OCI-LY3 (cell line): ENCODE measurements at regions not wholly inside any gene's neighbourhood (a gene's known extent, or its start where the extent isn't known, plus 50 kb on each side); places are given as distances from the start of the nearest gene placed in this dataset.
"Not testable (repeated sequence)": the region's sequence is repeated elsewhere in the genome, so short reads cannot be mapped to it uniquely, and the experiment has no call there.

ENCODE experiments used
- H2AFZ ChIP-seq: fragments of 200-600, 300-600 bp; shearing (Covaris generic); 2 replicates; pipeline ENCODE4 v1.6.0; 2014; ENCODE audit warnings: antibody characterized with exemption, low read depth, low read length
- H3K27ac ChIP-seq: fragments of 200-600, 300-600 bp; sonication (generic); 2 replicates; pipeline ENCODE4 v1.5.1; 2014; ENCODE audit warnings: mild to moderate bottlenecking, low read length, moderate library complexity, mixed read lengths
- H3K27me3 ChIP-seq: fragments of 200-600, 300-600 bp; sonication (generic); 2 replicates; pipeline ENCODE4 v1.6.1; 2014; ENCODE audit warnings: low read depth, low read length, mixed read lengths
- H3K36me3 ChIP-seq: fragments of 200-600, 300-600 bp; sonication (generic); replicated peaks from 2 replicates; pipeline ENCODE3; 2014; ENCODE audit warnings: low read depth, low read length, mixed read lengths
- H3K4me1 ChIP-seq: fragments of 300-600, 200-600 bp; sonication (generic); 2 replicates; pipeline ENCODE4 v1.6.1; 2014; ENCODE audit warnings: low read length, mixed read lengths
- H3K4me2 ChIP-seq: fragments of 200-600, 300-600 bp; sonication (generic); 2 replicates; pipeline ENCODE4 v1.6.1; 2014; ENCODE audit warnings: low read length, mixed read lengths
- H3K4me3 ChIP-seq: fragments of 300-600, 200-600 bp; sonication (generic); 2 replicates; pipeline ENCODE4 v1.5.1; 2014; ENCODE audit warnings: antibody characterized with exemption, mild to moderate bottlenecking, low read length, moderate library complexity
- H3K79me2 ChIP-seq: fragments of 300-600, 200-600 bp; shearing (Covaris generic); 2 replicates; pipeline ENCODE4 v1.6.1; 2014; ENCODE audit warnings: mild to moderate bottlenecking, low read length, mixed read lengths
- H3K9ac ChIP-seq: fragments of 300-600, 200-600 bp; shearing (Covaris generic); 2 replicates; pipeline ENCODE4 v1.6.0; 2014; ENCODE audit warnings: mild to moderate bottlenecking, low read length, moderate library complexity
- H3K9me3 ChIP-seq: fragments of 200-600, 300-600 bp; shearing (Covaris generic); 2 replicates; pipeline ENCODE4 v1.6.1; 2014; ENCODE audit warnings: low read length, mixed read lengths; ENCODE audit not compliant: insufficient read depth
- H4K20me1 ChIP-seq: fragments of 200-600, 300-600 bp; sonication (generic); 2 replicates; pipeline ENCODE4 v1.6.1; 2016; ENCODE audit warnings: low read length, mixed read lengths; ENCODE audit not compliant: insufficient read depth
- CTCF ChIP-seq: fragments of 200-600, 300-600 bp; sonication (generic); IDR thresholded peaks from 2 replicates; pipeline ENCODE4 v1.5.1; 2014; ENCODE audit warnings: antibody characterized with exemption, low read length, low read depth
- EZH2phosphoT487 ChIP-seq: fragments of 200-600 bp; shearing (Covaris generic); IDR thresholded peaks from 2 replicates; pipeline ENCODE4 v1.6.1; 2018; ENCODE audit warnings: antibody characterized with exemption, mixed run types, low read depth

- H3K4me2 ChIP-seq: no peak overlapping the region
Observed at GRCh38 chr5:96493219-96493790, 60.3 kb upstream of the PCSK1 start.

GRCh38 chr5:96495412-96495811 is 62.4 kb upstream of the PCSK1 start:
- not testable (repeated sequence) for H3K4me1 ChIP-seq, H3K79me2 ChIP-seq, H3K9ac ChIP-seq, H3K36me3 ChIP-seq, H3K4me3 ChIP-seq, H3K27ac ChIP-seq, H3K4me2 ChIP-seq, H3K27me3 ChIP-seq, H2AFZ ChIP-seq, H4K20me1 ChIP-seq, H3K9me3 ChIP-seq

More at GRCh38 chr5:96493219-96493790, 60.3 kb upstream of the PCSK1 start:
- Histone ChIP-seq H3K9me3 (no peaks in the 10 kb centered on the region), H3K27me3 (no peaks in the 10 kb centered on the region), H3K9ac (no peak overlapping the region), H2AFZ (no peak overlapping the region), H3K36me3 (no peaks in the 10 kb centered on the region), H3K79me2 (no peaks in the 10 kb centered on the region), H3K27ac (no peak overlapping the region), H4K20me1 (no peaks in the 10 kb centered on the region), H3K4me1 (no peaks in the 10 kb centered on the region), H3K4me3 (no peak overlapping the region)
- no peak for TF ChIP-seq CTCF
- TF ChIP-seq EZH2phosphoT487: no peak

- H3K36me3 ChIP-seq, H2AFZ ChIP-seq, H4K20me1 ChIP-seq, H3K9ac ChIP-seq, H3K27me3 ChIP-seq, H3K4me2 ChIP-seq, H3K79me2 ChIP-seq, H3K4me3 ChIP-seq, H3K4me1 ChIP-seq, H3K27ac ChIP-seq, H3K9me3 ChIP-seq: not testable (repeated sequence)
Observed at GRCh38 chr5:96497027-96497426, 64.0 kb upstream of the PCSK1 start.

GRCh38 chr5:96499753-96500345 is 66.8 kb upstream of the PCSK1 start:
- no peaks in the 10 kb centered on the region for H3K9me3 ChIP-seq
- no peak overlapping the region for H3K4me2 ChIP-seq
- H3K9ac ChIP-seq: no peak overlapping the region
- no peaks in the 10 kb centered on the region for H3K36me3 ChIP-seq
- no peaks in the 10 kb centered on the region for H4K20me1 ChIP-seq
- TF ChIP-seq EZH2phosphoT487 (no peak), CTCF (no peak)
- no peak overlapping the region for H2AFZ ChIP-seq
- no peaks in the 10 kb centered on the region for H3K4me1 ChIP-seq
- H3K4me3 ChIP-seq: no peak overlapping the region
- no peak overlapping the region for H3K27ac ChIP-seq
- no peaks in the 10 kb centered on the region for H3K27me3 ChIP-seq
- no peaks in the 10 kb centered on the region for H3K79me2 ChIP-seq

GRCh38 chr5:96501991-96502646 is 69.1 kb upstream of the PCSK1 start:
- TF ChIP-seq EZH2phosphoT487 (no peak), CTCF (no peak)
- H3K27ac ChIP-seq: no peak overlapping the region

More at GRCh38 chr5:96501991-96502646, 69.1 kb upstream of the PCSK1 start:
- no peak overlapping the region for H3K4me2 ChIP-seq
- no peaks in the 10 kb centered on the region for H3K4me1 ChIP-seq
- H3K79me2 ChIP-seq: no peaks in the 10 kb centered on the region
- no peaks in the 10 kb centered on the region for H3K9me3 ChIP-seq
- H3K27me3 ChIP-seq: no peaks in the 10 kb centered on the region
- H2AFZ ChIP-seq: no peak overlapping the region
- no peaks in the 10 kb centered on the region for H3K36me3 ChIP-seq
- H3K9ac ChIP-seq: no peak overlapping the region
- H4K20me1 ChIP-seq: no peaks in the 10 kb centered on the region
- H3K4me3 ChIP-seq: no peak overlapping the region
